Effector memory CD8-positive, alpha-beta T cell (primary cell): ENCODE measurements at regions not wholly inside any gene's neighbourhood (a gene's known extent, or its start where the extent isn't known, plus 50 kb on each side); places are given as distances from the start of the nearest gene placed in this dataset.
"Not testable (repeated sequence)": the region's sequence is repeated elsewhere in the genome, so short reads cannot be mapped to it uniquely, and the experiment has no call there.

Experiments used
- ATAC-seq: fragments of 150-1000 bp; cut with Tn5 transposase; replicated peaks from 2 replicates; pipeline ENCODE4 v1.10.0; 2021; ENCODE audit warnings: mild to moderate bottlenecking, moderate library complexity
- DNase-seq, 3 experiments: peaks; one replicate each; pipeline ENCODE4 v3.0.0; 2021
- H3K27ac Mint-ChIP-seq, 2 donors: one replicate each; pipeline ENCODE4 v1.8.0; 2022; ENCODE audit warnings: mild to moderate bottlenecking in 2 of 2, mixed read lengths in 2 of 2, moderate library complexity in 2 of 2
- H3K27me3 Mint-ChIP-seq, 2 donors: one replicate each; pipeline ENCODE4 v1.8.0; 2022; ENCODE audit warnings: mixed read lengths in 2 of 2
- H3K36me3 Mint-ChIP-seq: one replicate; pipeline ENCODE4 v1.8.0; 2022; ENCODE audit warnings: mild to moderate bottlenecking, moderate library complexity, mixed read lengths; ENCODE audit not compliant: insufficient read depth
- H3K4me1 Mint-ChIP-seq, 2 donors: one replicate each; pipeline ENCODE4 v1.8.0; 2022; ENCODE audit warnings: low read depth in 2 of 2, mixed read lengths in 2 of 2
- H3K4me3 Mint-ChIP-seq, 2 donors: one replicate each; pipeline ENCODE4 v1.8.0; 2022; ENCODE audit warnings: mild to moderate bottlenecking in 2 of 2, mixed read lengths in 2 of 2, moderate library complexity in 2 of 2
- H3K9me3 Mint-ChIP-seq, 2 donors: one replicate each; pipeline ENCODE4 v1.8.0; 2022; ENCODE audit warnings: mixed read lengths in 2 of 2

GRCh38 chr18:47720741-47721140 is 209.7 kb downstream of the SMAD2 start:
- no peak for ATAC-seq
- no peaks in the 10 kb centered on the region for H3K9me3 Mint-ChIP-seq
- no peaks in the 10 kb centered on the region for H3K4me1 Mint-ChIP-seq
- H3K4me3 Mint-ChIP-seq: no peak overlapping the region
- H3K36me3 Mint-ChIP-seq: no peaks in the 10 kb centered on the region
- H3K27ac Mint-ChIP-seq: no peak overlapping the region
- no peak for DNase-seq
- H3K27me3 Mint-ChIP-seq: peaks cover 21 to 26% of the 10 kb centered on the region in 2 donors

DNA sequence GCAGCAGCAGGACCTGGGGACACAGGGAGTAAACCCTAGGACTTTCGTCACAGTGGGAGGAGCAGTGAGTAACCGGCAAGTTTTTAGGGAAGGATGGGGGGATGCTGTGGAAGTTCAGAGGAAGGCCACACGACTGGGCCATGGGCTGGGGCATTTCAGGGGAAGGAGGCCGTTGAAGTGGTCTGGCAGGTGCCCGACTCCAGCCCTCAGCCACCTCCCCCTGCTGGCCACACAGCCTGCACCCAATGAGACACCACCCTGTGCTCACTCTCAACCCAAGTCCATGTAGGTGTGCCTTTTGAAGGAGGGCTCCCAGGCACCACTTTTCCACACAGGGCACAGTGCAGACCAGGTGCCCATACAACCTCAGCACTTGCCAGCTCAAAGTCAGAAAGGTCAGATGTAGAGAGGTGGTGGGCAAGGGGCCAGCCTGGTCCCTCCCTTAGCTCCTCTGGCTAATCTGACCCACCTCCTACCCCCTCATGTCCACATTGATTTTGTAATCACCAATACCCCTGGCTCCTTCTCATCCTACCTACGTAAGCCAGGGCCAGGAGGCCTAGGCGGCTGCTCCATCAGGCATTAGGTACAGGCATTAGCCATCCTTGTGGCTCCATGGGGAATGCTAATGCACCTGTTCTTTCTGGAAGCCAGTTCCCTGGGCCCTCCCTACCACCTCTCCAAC is 211.2 kb downstream of the SMAD2 start:
- no peak overlapping the region for H3K4me3 Mint-ChIP-seq
- no peaks in the 10 kb centered on the region for H3K9me3 Mint-ChIP-seq
- no peak for ATAC-seq

DNA sequence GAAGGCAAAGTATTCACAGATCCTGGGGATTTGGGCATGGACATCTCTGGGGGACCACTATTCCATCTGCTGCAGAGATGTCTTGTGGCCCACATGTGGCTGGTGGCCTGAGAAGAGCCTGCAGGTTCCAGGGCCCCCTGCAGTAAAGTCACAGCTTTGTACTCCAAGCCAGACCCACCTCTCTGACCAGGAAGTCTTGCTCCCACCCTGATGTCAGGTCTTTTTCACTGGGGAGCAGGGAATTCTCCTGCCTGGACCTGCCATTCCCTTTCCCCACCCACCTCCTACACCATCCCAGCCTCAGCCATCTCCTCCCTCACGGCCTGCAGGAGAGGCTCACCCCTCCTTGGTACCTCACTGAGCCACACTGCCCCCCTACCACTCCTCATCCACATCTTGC is 211.8 kb downstream of the SMAD2 start:
- Mint-ChIP-seq H3K27me3 (peaks cover 22 to 28% of the 10 kb centered on the region in 2 donors), H3K36me3 (no peaks in the 10 kb centered on the region), H3K9me3 (no peaks in the 10 kb centered on the region), H3K4me1 (no peaks in the 10 kb centered on the region), H3K27ac (no peak overlapping the region), H3K4me3 (no peak overlapping the region)
- ATAC-seq (no peak), DNase-seq (no peak)

More for the DNA sequence above, 211.2 kb downstream of the SMAD2 start:
- Mint-ChIP-seq H3K36me3 (no peaks in the 10 kb centered on the region), H3K27me3 (peaks cover 18 to 31% of the 10 kb centered on the region in 2 donors), H3K4me1 (no peaks in the 10 kb centered on the region), H3K27ac (no peak overlapping the region)
- no peak for DNase-seq

DNA sequence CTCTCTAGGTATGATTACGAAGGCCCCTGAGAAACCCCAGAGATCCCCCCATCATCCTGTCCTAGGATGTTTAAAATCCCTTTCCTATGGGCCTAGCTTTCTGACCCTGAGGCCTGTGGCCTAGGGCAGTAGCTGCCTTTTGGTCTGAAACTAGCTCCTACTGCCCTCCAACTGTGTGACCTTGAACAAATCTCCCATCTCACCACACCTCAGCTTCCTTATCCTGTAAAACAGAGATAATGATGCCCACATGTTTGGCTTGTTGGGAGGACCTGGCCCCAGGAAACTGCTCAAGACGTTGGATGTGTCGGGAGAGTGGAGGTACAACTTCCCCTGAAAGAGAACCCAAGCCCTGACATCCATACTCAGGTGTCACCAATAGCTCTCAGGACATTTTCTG is 213.2 kb downstream of the SMAD2 start:
- H3K4me3 Mint-ChIP-seq: no peak overlapping the region
- no peak overlapping the region for H3K27ac Mint-ChIP-seq
- no peaks in the 10 kb centered on the region for H3K4me1 Mint-ChIP-seq
- ATAC-seq (no peak), DNase-seq (no peak)
- H3K9me3 Mint-ChIP-seq: no peaks in the 10 kb centered on the region
- no peaks in the 10 kb centered on the region for H3K36me3 Mint-ChIP-seq
- peaks cover 13 to 22% of the 10 kb centered on the region in 2 donors for H3K27me3 Mint-ChIP-seq

- H3K4me1 Mint-ChIP-seq: no peaks in the 10 kb centered on the region
- H3K27ac Mint-ChIP-seq: no peak overlapping the region
- no peak for ATAC-seq
- no peaks in the 10 kb centered on the region for H3K36me3 Mint-ChIP-seq
- no peak for DNase-seq
- no peak overlapping the region for H3K4me3 Mint-ChIP-seq
- H3K27me3 Mint-ChIP-seq: peaks cover 9 to 22% of the 10 kb centered on the region in 2 donors
- no peaks in the 10 kb centered on the region for H3K9me3 Mint-ChIP-seq
Observed at GRCh38 chr18:47716632-47717185, 213.8 kb downstream of the SMAD2 start.

- no peaks in the 10 kb centered on the region for H3K9me3 Mint-ChIP-seq
- no peak for ATAC-seq
- DNase-seq: no peak
- H3K36me3 Mint-ChIP-seq: no peaks in the 10 kb centered on the region
- H3K4me1 Mint-ChIP-seq: no peaks in the 10 kb centered on the region
- H3K27me3 Mint-ChIP-seq: peaks cover 9 to 10% of the 10 kb centered on the region in 2 donors
- H3K27ac Mint-ChIP-seq: no peak overlapping the region
- no peak overlapping the region for H3K4me3 Mint-ChIP-seq
Observed at GRCh38 chr18:47710451-47710850, 220.0 kb downstream of the SMAD2 start.

DNA sequence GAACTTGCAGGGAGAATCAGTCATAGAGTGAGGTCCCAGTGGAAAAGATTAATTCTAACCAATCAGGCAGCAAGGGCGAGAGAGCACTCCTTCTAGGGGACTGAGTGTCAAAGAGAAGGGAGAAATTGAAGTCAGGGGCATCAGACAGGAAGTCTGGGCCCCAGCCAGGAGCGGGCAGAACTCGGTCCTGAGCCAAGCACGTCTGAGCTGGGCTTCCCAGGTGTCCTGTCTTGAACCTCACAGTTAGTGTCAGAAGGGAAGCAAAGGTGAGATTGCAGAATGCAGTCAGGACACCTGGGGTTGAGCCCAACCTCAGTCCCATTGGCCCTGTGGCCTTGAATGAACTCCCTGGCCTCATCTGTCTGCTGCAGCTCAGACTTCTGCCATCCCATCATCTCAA is 220.9 kb downstream of the SMAD2 start:
- Mint-ChIP-seq H3K27ac (no peak overlapping the region), H3K36me3 (no peaks in the 10 kb centered on the region), H3K27me3 (peaks cover 11 to 13% of the 10 kb centered on the region in 2 donors), H3K4me1 (no peaks in the 10 kb centered on the region), H3K4me3 (no peak overlapping the region), H3K9me3 (no peaks in the 10 kb centered on the region)
- DNase-seq (no peak), ATAC-seq (no peak)

GRCh38 chr18:47708206-47708605 is 222.3 kb downstream of the SMAD2 start:
- H3K27me3 Mint-ChIP-seq: peaks cover 7 to 14% of the 10 kb centered on the region in 2 donors
- no peaks in the 10 kb centered on the region for H3K9me3 Mint-ChIP-seq
- no peak overlapping the region for H3K4me3 Mint-ChIP-seq
- H3K4me1 Mint-ChIP-seq: no peaks in the 10 kb centered on the region
- H3K27ac Mint-ChIP-seq: no peak overlapping the region
- no peak for DNase-seq
- ATAC-seq: no peak
- H3K36me3 Mint-ChIP-seq: no peaks in the 10 kb centered on the region

- ATAC-seq (no peak), DNase-seq (no peak)
- no peaks in the 10 kb centered on the region for H3K9me3 Mint-ChIP-seq
- H3K36me3 Mint-ChIP-seq: no peaks in the 10 kb centered on the region
- no peak overlapping the region for H3K27ac Mint-ChIP-seq
- no peak overlapping the region for H3K4me3 Mint-ChIP-seq
- no peaks in the 10 kb centered on the region for H3K4me1 Mint-ChIP-seq
- H3K27me3 Mint-ChIP-seq: peaks cover 48 to 52% of the 10 kb centered on the region in 2 donors
Observed at GRCh38 chr18:47701134-47701533, 229.3 kb downstream of the SMAD2 start.

DNA sequence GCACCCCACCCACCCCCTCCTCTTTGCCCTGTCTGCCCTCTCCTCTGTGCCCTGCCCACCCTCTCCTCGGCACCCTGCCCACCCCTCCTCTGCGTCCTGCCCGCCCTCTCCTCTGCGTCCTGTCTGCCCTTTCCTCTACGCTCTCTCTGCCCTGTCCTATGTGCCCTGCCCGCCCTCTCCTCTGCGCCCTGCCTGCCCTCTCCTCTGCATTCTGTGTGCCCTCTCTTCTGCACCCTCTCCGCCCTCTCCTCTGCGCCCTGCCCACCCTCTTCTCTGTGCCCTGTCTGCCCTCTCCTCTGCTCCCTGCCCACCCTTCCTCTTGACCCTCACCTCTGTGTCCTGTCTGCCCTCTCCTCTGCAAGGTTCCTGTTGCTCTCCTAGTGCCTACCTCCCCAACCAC is 233.6 kb downstream of the SMAD2 start:
- ATAC-seq (no peak), DNase-seq (no peak)
- Mint-ChIP-seq H3K4me3 (no peak overlapping the region), H3K9me3 (no peaks in the 10 kb centered on the region), H3K4me1 (no peaks in the 10 kb centered on the region), H3K27ac (no peak overlapping the region), H3K36me3 (no peaks in the 10 kb centered on the region), H3K27me3 (peaks cover 41 to 50% of the 10 kb centered on the region in 2 donors)

GRCh38 chr18:47691611-47692010 is 238.8 kb downstream of the SMAD2 start:
- no peaks in the 10 kb centered on the region for H3K36me3 Mint-ChIP-seq
- no peaks in the 10 kb centered on the region for H3K4me1 Mint-ChIP-seq
- DNase-seq (no peak), ATAC-seq (no peak)
- H3K27me3 Mint-ChIP-seq: peaks cover 20 to 29% of the 10 kb centered on the region in 2 donors
- H3K27ac Mint-ChIP-seq: no peak overlapping the region
- H3K9me3 Mint-ChIP-seq: no peaks in the 10 kb centered on the region
- H3K4me3 Mint-ChIP-seq: no peak overlapping the region

GRCh38 chr18:47690778-47691177 is 239.7 kb downstream of the SMAD2 start:
- H3K36me3 Mint-ChIP-seq, ATAC-seq: not testable (repeated sequence)
- peaks cover 15 to 23% of the 10 kb centered on the region in 2 donors for H3K27me3 Mint-ChIP-seq

GRCh38 chr18:47689371-47689770 is 241.1 kb downstream of the SMAD2 start:
- H3K36me3 Mint-ChIP-seq: no peaks in the 10 kb centered on the region
- DNase-seq: no peak
- no peaks in the 10 kb centered on the region for H3K9me3 Mint-ChIP-seq

More at GRCh38 chr18:47690778-47691177, 239.7 kb downstream of the SMAD2 start:
- not testable (repeated sequence) for H3K9me3 Mint-ChIP-seq, H3K4me1 Mint-ChIP-seq, H3K27ac Mint-ChIP-seq, H3K4me3 Mint-ChIP-seq, DNase-seq

GRCh38 chr18:47686806-47687205 is 243.7 kb downstream of the SMAD2 start:
- Mint-ChIP-seq H3K27ac (no peak overlapping the region), H3K9me3 (no peaks in the 10 kb centered on the region), H3K27me3 (peaks cover 12 to 34% of the 10 kb centered on the region in 2 donors), H3K36me3 (no peaks in the 10 kb centered on the region), H3K4me3 (no peak overlapping the region), H3K4me1 (no peaks in the 10 kb centered on the region)
- ATAC-seq (no peak), DNase-seq (no peak)

More at GRCh38 chr18:47689371-47689770, 241.1 kb downstream of the SMAD2 start:
- H3K4me3 Mint-ChIP-seq: no peak overlapping the region
- peaks cover 20 to 31% of the 10 kb centered on the region in 2 donors for H3K27me3 Mint-ChIP-seq
- H3K4me1 Mint-ChIP-seq: no peaks in the 10 kb centered on the region
- H3K27ac Mint-ChIP-seq: no peak overlapping the region
- ATAC-seq: no peak
